Heart right ventricle (tissue), 16 donors: ENCODE measurements at regions not wholly inside any gene's neighbourhood (a gene's known extent, or its start where the extent isn't known, plus 50 kb on each side); places are given as distances from the start of the nearest gene placed in this dataset.

ENCODE experiments used
- ATAC-seq, 8 donors: fragments of 200-7000 bp; cut with Tn5 transposase; one replicate each; pipeline ENCODE4 v1.9.1; 2020; ENCODE audit warnings: mild to moderate bottlenecking in 8 of 8, moderate library complexity in 8 of 8, moderate number of reproducible peaks in 1 of 8
- DNase-seq, 2 donors: peaks; one replicate each; pipeline ENCODE4 v3.0.0-alpha.2; 2020
- H3K27ac ChIP-seq, 10 donors: fragments of 200-600 bp; sonication (generic) in 2 of 10; one replicate each; pipeline versions ENCODE4 v1.5.0 to v1.8.0; 2020 to 2022; ENCODE audit warnings: mild to moderate bottlenecking in 3 of 10
- H3K27me3 ChIP-seq, 7 donors: fragments of 200-600 bp; one replicate each; pipeline ENCODE4 v1.8.0; 2021 to 2022; ENCODE audit warnings: mild to moderate bottlenecking in 2 of 7
- H3K36me3 ChIP-seq, 9 donors: fragments of 200-600 bp; sonication (generic) in 1 of 9; one replicate each; pipeline versions ENCODE4 v1.5.0 to v1.8.0; 2020 to 2022; ENCODE audit warnings: mild to moderate bottlenecking in 2 of 9
- H3K4me1 ChIP-seq, 9 donors: fragments of 200-600 bp; sonication (generic) in 1 of 9; one replicate each; pipeline versions ENCODE4 v1.5.0 to v1.8.0; 2020 to 2022; ENCODE audit warnings: mild to moderate bottlenecking in 4 of 9
- H3K4me3 ChIP-seq, 10 donors: fragments of 200-600 bp; sonication (generic) in 2 of 10; one replicate each; pipeline versions ENCODE4 v1.5.0 to v1.8.0; 2020 to 2022; ENCODE audit warnings: mild to moderate bottlenecking in 7 of 10, moderate library complexity in 2 of 10
- H3K9me3 ChIP-seq, 11 donors: fragments of 200-600 bp in 10 of 11; sonication (generic) in 2 of 11; one replicate each; pipeline versions ENCODE4 v1.5.0 to v1.8.0; 2013 to 2022; ENCODE audit warnings: mild to moderate bottlenecking in 2 of 11, control low read depth in 1 of 11, moderate library complexity in 1 of 11
- CTCF ChIP-seq, 9 donors: fragments of 200-600 bp; sonication (generic) in 2 of 9; IDR thresholded peaks; one replicate each; pipeline versions ENCODE4 v1.5.0 to v1.8.0; 2021 to 2022; ENCODE audit warnings: antibody characterized with exemption in 9 of 9, mild to moderate bottlenecking in 5 of 9, moderate library complexity in 1 of 9
- WGBS, 2 donors: extraction: QIAGEN DNeasy Blood & Tissue Kit; methylation state at CpG; one replicate each; pipeline ENCODE4 v1.1.7; 2013; ENCODE audit warnings: inconsistent platforms in 1 of 2; 5-methylcytosine and 5-hydroxymethylcytosine counted together
- intact Hi-C, 10 donors: fragments of 100-400 bp; cut with DNase I; formaldehyde crosslinking; loops; one replicate each; pipeline versions ENCODE4 v1.11.1 to v1.14.2; 2022
- donor health status: Arrhythmogenic right ventricular cardiomyopathy.
- donor health status: ischemic (EF 13 %, LVEDD 7.1; RV severe dilation, severe dysfunction).
- donor health status: healthy with polysubstance abuse.
- donor health status: DM: no; HTN: yes; CAD: no.
- donor health status: DM: no; HTN: no; CAD: no.
- donor health status: ischemic (EF 25% LVEDD 6.9; RV normal size, moderate dysfunction).
- donor health status: ischemic (EF 25% LVEDD 5.7; RV mildly dilated, moderate dysfunction).
- donor health status: healthy.
- donor health status: DM: yes; HTN: yes; CAD: no.
- donor health status: Ischemic cardiomyopathy.
- donor health status: ischemic (EF 35%, LVEDD 5.7; RV mildly dilated, moderate dysfunction).
- donor health status: nonischemic (EF 11% LVEDD 7.7; RV severe dilation, severe dysfunction).
- donor health status: DM: yes; HTN: yes; CAD: no.
- donor health status: PGD.
- donor health status: ischemic (EF 29% LVEDD 5.4; RV normal size, mild dysfunction).
- donor health status: nonischemic (EF 23%, LVEDD 6.1; RV moderate dilation, normal function).

GRCh38 chr6:168746643-168747042 lies 305.7 kb downstream of the SMOC2 start:
- no peak for ATAC-seq
- DNase-seq: no peak
- no peak overlapping the region for H3K27ac ChIP-seq
- peaks cover 0 to 3% (median 0%) of the 10 kb centered on the region in 9 donors for H3K4me1 ChIP-seq
- intact Hi-C loops: no loop called here
- no peak for TF ChIP-seq CTCF (IDR thresholded peaks at IDR 0.05)
- no peaks in the 10 kb centered on the region for H3K9me3 ChIP-seq
- no peaks in the 10 kb centered on the region for H3K36me3 ChIP-seq
- WGBS, 2 donors: 51 to 53% methylated on average over 1 of the region's 1 CpG
- no peak overlapping the region for H3K4me3 ChIP-seq
- H3K27me3 ChIP-seq: no peaks in the 10 kb centered on the region

DNA sequence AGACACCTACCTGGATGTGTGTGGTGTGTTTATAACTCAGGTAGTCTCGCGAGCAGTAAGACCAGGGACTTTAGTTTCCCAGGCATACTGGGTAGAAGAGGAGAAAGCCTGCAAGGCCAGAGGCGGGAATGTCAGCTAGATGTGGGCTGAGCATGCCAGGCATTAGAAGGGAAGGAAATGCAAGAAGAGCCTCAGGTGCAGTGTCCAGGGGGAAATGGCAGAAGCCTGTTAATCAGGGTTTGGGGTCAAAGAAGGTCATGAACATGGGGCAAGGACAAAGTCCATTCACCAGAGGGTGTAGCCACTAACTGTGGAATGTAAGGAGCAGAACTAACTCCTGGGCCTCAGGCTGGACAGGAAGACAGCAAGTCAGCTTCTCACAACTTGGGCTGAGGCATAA lies 305.0 kb downstream of the SMOC2 start:
- 88 to 90% methylated on average over 3 of the region's 3 CpGs for WGBS, 2 donors
- intact Hi-C loops: no loop called here
- DNase-seq (no peak), ATAC-seq (no peak)
- Histone ChIP-seq H3K4me3 (no peak overlapping the region), H3K9me3 (no peaks in the 10 kb centered on the region), H3K4me1 (peaks cover 0 to 3% (median 0%) of the 10 kb centered on the region in 9 donors), H3K36me3 (no peaks in the 10 kb centered on the region), H3K27ac (no peak overlapping the region), H3K27me3 (no peaks in the 10 kb centered on the region)
- no peak for TF ChIP-seq CTCF (IDR thresholded peaks at IDR 0.05)

DNA sequence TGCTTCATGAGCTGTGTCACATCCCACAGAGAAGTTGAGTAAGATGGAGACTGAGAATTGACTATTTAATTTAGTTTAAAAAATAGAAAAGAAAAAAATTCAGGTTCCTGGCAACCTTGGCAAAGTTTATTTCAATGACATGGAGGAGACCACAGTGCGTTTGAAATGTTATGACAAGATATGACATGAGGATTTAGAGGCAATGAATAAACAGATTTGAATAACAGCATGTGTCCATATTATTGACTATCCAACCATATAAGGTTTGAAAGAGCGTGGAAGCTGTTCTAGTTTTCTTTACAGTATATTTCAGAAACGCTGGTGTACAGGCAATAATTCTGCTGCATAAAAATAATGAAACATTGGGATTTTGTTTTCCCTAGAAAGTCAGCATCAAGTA lies 303.9 kb downstream of the SMOC2 start:
- H3K36me3 ChIP-seq: no peaks in the 10 kb centered on the region
- peaks cover 0 to 3% (median 0%) of the 10 kb centered on the region in 9 donors for H3K4me1 ChIP-seq
- H3K27ac ChIP-seq: no peak overlapping the region
- no peak overlapping the region for H3K4me3 ChIP-seq
- no peak for ATAC-seq
- DNase-seq: no peak
- no peak for TF ChIP-seq CTCF (IDR thresholded peaks at IDR 0.05)
- intact Hi-C loops: no loop called here
- H3K27me3 ChIP-seq: no peaks in the 10 kb centered on the region
- 77 to 83% methylated on average over 3 of the region's 3 CpGs for WGBS, 2 donors
- H3K9me3 ChIP-seq: no peaks in the 10 kb centered on the region

DNA sequence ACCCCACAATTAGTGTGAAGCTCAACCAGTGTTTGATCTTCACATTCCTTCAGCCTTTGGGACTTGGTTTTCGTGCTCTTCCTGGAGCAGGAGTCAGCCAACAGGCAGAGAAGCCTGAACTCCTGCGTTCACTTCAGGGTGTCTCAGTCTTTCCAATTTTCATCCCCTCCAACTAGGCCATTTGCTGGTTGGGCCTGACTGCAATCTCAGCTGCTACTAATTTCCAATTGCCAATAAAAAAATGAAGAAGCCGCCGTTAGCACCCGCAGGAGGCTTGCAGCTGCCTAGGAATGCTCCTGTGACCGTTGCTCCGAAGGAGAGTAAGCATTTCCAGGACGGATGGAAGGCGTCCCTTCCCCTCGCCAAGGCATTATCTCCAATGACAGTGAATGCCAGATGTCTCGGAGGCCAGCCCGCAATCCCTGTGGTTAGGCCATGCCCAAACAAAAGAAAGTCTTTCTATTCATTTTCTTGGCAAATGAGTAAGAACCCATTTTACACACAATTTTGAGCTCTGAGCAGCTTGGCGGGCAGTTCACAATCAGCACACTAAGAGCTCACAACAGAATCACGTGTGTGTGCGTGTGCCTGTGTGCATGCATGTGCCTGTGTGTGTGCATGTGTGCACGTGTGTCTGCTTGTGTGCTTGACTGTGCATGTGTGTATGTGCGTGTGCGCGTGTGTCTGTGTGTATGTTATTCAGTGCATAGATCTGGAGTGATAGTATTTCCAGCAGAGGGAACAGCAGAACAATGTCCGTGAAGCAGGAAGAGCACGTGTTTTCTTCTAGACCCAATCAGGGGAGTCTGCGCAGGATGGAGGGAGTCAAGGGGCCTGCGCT lies 301.2 kb downstream of the SMOC2 start:
- no peak for TF ChIP-seq CTCF (IDR thresholded peaks at IDR 0.05)
- DNase-seq: no peak
- peak in 1 of 8 donors; percentile 11 for ATAC-seq
- peaks cover 0 to 21% (median 7%) of the 10 kb centered on the region in 11 donors for H3K9me3 ChIP-seq
- H3K27me3 ChIP-seq: no peaks in the 10 kb centered on the region
- no peak overlapping the region for H3K27ac ChIP-seq
- H3K4me1 ChIP-seq: peaks cover 0 to 3% (median 0%) of the 10 kb centered on the region in 9 donors
- WGBS, 2 donors: 83 to 84% methylated on average over 23 of the region's 23 CpGs
- no peak overlapping the region for H3K4me3 ChIP-seq
- no peaks in the 10 kb centered on the region for H3K36me3 ChIP-seq
- intact Hi-C loops: no loop called here
